ELF-1 (cell line): ENCODE measurements at regions not wholly inside any gene's neighbourhood (a gene's known extent, or its start where the extent isn't known, plus 50 kb on each side); places are given as distances from the start of the nearest gene placed in this dataset.

Experiments used
- DNase-seq: peaks from one replicate; pipeline ENCODE4 v3.0.0-alpha.2; 2016; ENCODE audit warnings: low read depth, low spot score

DNA sequence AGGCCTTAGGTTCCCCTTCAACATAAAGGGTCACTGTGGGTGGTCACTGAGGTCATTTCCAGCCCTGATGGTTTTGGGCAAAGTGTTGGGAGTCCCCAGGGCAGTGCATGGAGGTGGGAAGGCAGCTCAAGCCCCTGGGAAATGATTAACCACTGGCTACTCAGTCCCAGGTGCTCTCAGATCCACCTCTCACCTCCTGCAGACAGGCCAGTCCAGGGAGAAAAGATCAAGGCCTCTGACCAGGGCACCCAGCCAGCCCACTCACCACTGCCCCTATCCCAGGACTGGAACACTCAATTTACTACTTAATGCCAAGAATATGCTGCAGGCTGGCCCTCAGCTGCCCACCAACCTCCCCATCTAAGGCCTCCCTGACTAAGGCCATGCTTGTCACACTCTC is 1307.9 kb downstream of the UQCRFS1 start:
- DNase-seq: no peak

GRCh38 chr19:27901078-27901477 is 1311.9 kb downstream of the UQCRFS1 start:
- DNase-seq: no peak

DNA sequence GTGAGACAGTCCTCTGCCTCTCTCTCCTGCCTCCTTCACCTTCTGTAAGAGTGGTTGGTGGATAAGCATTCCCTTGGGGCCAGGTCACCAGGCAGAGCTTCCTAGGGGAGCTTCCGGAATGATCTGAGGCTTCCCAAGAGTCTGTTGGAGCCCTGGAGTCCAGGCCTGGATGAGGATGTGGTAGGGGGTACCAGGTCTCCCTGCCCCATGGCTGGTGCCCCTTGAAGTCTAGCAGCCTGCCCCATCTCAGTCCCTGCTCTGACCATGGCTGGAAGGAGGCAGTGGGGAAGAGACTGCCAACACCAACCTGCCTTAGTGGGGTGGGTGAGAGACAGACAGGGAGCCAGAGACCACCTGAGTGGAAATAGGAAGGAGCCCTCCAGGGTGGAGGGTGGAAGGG is 1316.9 kb downstream of the UQCRFS1 start:
- DNase-seq: no peak

DNA sequence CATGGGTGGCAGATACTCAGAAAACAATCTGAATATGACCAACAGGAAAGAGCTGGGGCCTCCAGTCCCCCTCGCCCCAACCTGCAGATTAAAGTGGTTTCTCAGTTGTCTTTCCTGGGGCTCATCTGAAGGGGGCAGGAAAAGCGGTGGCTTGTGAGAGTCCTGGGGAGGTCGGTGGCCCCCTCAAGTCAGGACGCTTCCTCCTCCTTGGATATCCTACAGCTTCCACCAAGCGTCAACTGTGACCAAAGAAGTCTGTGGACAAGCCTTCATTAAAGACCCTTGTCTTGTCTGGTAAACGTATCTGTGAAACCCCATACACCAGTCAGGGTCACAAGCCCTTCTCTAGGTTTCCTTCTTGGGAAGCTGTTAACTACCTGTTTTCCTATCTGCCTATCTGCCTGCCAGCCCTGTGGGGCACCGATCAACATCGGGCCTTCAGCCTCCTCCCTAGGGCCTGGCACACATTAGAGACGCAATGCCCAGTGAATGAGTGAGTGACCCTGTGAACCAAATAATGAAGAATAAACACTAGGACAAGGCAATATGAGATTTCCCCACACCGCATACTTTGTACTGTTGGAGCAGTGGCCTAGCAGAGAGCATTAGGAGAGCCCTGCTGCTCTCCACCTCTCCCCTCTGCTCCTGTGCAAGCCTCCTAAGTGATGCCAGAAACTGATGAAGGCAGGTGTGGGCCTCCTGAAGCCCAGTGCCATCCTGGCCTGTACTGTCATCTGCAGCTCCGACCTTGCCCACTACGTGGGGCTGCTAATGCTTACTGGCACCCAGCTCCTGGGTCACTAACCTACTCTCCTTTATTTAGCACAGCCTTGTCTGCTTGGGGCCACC is 1317.8 kb downstream of the UQCRFS1 start:
- DNase-seq: no peak

DNA sequence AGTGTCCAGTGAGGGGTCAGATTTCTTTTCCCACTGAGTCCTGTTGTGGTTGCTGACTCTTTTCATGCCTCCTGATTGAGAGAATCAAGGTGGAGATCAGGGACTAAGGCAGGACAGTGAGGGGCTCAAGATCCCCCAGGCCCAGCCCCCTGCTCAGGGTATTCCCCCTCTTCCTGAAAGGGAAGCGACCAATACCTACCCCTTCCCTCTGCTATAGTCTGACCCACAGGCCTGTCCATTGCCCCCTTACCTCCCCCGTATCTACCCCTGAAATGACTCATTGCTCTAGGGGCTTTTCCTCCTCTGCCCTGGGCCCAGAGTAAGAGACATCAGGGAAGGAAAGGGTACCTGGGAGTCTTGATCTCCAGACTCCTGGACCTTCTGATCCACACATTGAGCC is 1320.5 kb downstream of the UQCRFS1 start:
- DNase-seq: no peak

GRCh38 chr19:27891411-27891810 is 1321.5 kb downstream of the UQCRFS1 start:
- DNase-seq: no peak

- no peak for DNase-seq
Measured at GRCh38 chr19:27890696-27891095, 1322.3 kb downstream of the UQCRFS1 start.

DNA sequence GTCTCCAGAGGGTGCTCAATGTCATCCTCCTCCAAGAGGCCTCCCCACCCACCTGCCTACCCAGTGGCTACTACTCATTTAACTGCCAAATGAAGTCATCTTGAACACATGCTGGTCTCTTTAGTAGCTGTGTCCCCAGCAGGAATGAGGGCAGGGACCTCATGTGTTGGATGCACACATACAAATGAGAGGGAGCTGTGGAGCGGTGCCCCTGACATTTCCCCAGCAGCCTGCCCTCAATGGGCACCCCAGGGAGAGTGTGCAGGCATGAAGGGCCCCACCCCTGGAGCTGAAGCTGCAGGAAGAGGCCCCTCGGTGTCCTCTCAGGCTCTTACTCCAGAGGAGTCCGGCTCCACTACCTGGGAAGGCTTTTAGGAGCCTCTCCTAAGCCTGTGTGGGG is 1322.7 kb downstream of the UQCRFS1 start:
- no peak for DNase-seq

GRCh38 chr19:27889156-27889555 is 1323.8 kb downstream of the UQCRFS1 start:
- DNase-seq: no peak

DNA sequence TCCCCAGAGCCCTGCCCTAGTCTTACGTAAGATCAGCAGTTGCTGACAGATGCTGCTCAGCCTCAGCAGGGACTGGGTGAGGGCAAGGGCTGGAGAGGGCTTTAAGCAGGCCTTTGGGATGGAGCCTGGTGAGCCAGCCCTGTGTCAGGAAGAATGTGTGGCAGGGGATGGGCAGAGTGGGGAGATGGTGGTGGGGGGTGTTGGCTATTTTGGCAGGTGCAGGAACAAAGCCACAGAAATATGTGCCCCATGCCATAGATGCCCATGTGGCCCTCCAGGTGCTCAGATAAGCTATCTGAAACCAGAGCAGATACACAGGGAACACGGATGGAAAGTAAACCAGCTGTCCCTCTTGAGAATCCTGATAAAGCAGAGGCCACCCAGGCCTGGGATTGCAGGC is 1325.0 kb downstream of the UQCRFS1 start:
- DNase-seq: no peak

GRCh38 chr19:27885359-27885758 is 1327.6 kb downstream of the UQCRFS1 start:
- peak; percentile 80 for DNase-seq

DNA sequence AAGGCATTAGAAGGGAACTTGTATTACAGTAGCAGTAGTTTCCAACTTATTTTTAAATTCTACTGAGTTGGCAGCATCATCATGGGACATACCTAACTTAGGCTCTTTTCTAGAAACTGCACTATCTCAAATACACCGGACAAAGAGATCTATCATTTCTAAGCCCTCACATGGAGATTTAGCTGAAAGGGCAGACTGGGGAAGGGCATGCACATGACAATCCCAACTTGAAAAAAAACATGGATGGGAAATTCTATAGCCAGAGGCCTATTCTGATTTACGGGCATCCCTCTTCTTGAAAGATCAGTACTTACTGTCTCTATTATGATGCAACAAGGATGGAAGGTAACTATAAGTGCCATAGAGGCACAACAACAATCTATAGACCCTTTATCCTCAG is 1328.6 kb downstream of the UQCRFS1 start:
- no peak for DNase-seq

DNA sequence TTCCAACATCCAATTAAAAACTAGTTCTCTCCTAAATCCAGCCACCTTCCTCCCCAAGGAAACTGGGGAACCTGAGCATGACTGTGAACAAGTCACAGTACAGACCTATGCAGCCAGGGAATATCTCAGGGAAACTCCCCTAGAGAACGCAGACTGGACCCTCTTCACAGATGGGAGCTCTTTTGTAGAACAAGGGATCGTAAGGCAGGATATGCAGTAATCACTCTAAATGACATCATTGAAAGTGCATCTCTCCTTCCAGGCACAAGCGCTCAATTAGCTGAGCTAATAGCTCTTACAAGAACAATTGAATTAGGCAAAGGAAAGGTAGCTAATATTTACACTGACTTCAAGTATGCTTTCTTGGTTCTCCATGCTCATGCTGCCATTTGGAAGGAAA is 1331.7 kb downstream of the UQCRFS1 start:
- no peak for DNase-seq

DNA sequence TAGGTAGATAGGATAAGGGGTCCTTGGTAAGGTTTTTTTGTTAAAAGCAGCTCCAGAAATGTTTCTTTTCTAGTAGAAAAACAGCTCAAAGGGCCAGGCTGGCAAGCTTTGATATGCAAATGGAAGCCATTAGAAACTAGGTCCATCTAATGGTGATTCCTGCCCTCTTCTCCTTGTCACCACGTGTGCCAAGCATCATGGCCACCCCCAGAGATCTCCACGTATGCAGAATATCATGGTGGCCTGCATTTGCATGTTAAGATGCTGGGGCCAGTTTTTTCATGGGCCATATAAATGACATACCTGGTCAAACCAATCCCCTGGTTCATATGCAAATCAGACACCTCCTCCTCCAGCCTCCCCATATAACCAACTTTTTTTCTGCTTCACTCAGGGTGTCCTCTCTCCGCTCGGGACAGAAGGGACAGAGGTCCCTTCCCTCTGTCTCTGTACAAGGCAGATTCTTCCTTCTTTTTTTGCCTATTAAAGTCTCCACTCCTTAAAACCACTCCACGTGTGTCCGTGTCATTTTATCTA is 1335.9 kb downstream of the UQCRFS1 start:
- no peak for DNase-seq

GRCh38 chr19:27876489-27876888 is 1336.5 kb downstream of the UQCRFS1 start:
- DNase-seq: peak; percentile 26

DNA sequence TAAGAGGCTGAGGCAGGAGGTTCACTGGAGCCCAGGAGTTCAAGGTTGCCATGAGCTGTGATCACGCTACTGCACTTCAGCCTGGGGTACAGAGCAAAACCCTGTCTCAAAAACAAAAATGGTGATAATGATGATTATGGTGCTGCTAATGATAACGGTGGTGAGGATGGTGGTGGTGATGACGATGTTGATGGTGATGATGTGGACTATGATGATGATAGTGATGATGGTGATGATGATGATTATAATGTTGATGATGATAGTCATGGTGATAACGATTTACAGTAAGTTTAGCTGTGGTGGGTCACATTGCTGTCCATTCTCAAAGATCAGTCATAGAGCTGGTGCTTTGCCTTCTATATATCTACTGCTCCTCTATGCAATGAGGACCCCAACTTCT is 1340.6 kb downstream of the UQCRFS1 start:
- no peak for DNase-seq

GRCh38 chr19:27870293-27870692 is 1342.7 kb downstream of the UQCRFS1 start:
- DNase-seq: no peak

DNA sequence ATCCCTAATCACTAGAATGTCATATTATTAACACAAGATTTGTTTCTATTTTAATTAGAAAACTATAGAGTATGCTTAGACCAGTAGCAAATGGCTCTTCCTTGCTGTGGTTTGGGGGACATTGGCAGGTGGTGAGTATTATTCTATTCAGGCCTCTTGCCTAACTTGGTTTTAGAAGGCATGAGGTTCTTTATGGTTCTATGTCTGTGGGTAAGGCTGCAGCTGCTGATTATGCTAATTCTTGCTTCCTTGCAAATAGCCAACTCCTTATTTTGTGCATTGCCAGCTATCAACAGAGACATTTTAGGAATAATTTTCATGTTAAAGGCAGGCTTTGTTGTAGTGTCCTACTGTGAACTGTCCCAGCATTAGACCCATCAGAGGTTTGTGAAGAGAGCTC is 1344.9 kb downstream of the UQCRFS1 start:
- DNase-seq: no peak

DNA sequence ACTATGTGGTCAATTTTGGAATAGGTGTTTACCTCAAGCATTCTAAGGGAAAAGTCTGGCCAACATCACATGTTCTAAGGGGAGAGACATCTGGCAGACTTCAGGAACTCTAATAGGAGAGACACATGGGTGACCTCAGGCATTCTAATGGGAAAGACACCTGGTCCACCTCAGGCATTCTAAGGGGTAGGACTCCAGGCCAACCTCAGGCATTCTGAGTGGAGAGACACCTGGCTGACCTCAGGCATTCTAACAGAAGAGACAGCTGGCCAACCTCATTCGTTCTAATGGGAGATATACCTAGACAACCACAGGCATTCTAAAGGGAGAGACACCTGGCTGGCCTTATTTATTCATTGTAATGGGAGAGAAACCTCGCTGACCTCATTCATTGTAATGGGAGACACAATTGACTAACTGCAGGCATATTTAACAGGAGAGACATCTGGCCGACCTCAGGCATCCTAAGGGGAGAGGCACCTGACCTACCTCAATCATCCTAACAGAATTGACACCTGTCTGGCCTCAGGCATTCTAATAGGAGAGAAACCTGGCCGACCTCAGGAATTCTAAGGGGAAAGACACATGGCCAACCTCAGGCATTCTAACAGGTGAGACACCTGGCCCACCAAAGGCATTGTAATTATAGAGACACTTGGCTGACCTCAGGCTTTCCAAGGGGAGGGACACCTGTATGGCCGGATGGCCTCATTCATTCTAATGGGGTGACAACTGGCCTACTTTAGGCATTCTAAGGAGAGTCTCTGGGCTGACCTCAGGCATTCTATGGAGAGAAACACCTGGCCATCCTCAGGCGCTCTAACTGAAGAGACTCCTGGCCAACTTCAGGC is 1346.8 kb downstream of the UQCRFS1 start:
- DNase-seq: peak; percentile 50

GRCh38 chr19:27861411-27861975 is 1351.5 kb downstream of the UQCRFS1 start:
- no peak for DNase-seq

- peak; percentile 29 for DNase-seq
Measured at GRCh38 chr19:27860309-27860934, 1352.5 kb downstream of the UQCRFS1 start.

DNA sequence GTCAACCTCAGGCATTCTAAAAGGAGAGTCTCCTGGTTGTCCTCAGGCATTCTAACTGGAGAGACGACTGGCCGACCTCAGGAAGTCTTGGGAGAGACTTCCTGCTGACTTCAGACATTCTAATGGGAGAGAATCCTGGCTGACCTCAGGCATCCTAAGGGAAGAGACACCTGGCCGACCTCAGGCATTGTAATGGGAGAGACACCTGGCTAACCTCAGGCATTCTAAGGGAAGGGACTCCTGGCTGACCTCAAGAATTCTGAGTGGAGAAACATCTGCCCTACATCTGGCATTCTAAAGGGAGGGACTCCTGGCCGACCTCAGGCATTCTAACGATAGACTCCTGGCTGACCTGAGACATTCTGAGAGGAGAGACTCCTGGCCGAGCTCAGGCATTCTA is 1353.3 kb downstream of the UQCRFS1 start:
- DNase-seq: no peak
